Astrocyte of the spinal cord (primary cell): ENCODE measurements at regions not wholly inside any gene's neighbourhood (a gene's known extent, or its start where the extent isn't known, plus 50 kb on each side); places are given as distances from the start of the nearest gene placed in this dataset.

Source experiments
- DNase-seq: peaks from one replicate; pipeline ENCODE4 v3.0.0; 2011; ENCODE audit warnings: low read depth, low spot score
- H3K4me3 ChIP-seq: 2 replicates; pipeline ENCODE4 v1.5.1; 2011; ENCODE audit warnings: low read depth, mild to moderate bottlenecking, low read length, moderate library complexity
- CTCF ChIP-seq: IDR thresholded peaks from 2 replicates; pipeline ENCODE4 v1.5.1; 2012; ENCODE audit warnings: low read depth, mild to moderate bottlenecking, low read length, inconsistent platforms
- in situ Hi-C: cut with HindIII; loops from 2 replicates; pipeline ENCODE4 v1.10.0; 2017; ENCODE audit warnings: low sequenced_read_pairs

DNA sequence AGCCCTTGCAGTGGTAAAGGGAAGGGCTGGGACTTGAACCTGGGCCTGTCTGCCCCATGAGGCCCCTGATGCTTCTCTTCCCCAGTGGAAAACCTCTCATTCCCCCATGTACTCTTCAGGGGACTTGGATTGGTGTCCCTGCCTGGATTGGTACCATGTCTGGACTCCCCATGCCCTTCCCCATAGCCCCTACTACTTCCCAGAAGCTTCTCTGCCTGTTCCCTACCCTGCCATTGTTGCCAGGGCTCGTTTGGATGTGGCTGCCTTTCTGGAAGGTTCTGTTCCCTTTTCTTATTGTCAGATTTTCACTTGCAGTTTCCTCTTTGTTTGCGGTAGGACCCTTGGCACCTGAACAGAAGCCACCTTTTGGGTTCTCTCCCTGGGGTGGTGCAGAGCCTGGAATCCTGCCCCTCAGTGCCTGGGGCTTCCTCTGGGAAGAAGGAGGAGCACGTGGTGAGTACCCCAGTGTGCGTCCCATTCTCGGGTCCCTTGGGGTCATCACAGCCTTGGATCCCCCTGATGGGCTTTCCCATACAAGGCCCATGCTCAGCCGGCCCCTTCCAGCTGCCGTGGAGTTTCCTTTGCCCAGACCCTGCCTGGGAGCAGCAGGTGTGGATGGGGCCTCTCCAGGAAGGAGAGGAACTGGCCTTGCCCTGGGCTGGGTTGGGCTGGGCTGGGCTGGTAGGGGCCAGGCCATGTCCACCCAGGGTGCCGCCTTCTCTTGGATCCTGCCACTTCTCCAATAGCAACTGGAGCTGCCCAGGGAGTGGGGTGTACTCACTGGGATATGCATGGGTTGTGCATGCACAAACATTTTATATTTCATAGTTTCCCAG lies 281.1 kb downstream of the PTPRU start:
- H3K4me3 ChIP-seq: no peak overlapping the region
- no peak for DNase-seq
- in situ Hi-C loops: no loop called here
- no peak for TF ChIP-seq CTCF

DNA sequence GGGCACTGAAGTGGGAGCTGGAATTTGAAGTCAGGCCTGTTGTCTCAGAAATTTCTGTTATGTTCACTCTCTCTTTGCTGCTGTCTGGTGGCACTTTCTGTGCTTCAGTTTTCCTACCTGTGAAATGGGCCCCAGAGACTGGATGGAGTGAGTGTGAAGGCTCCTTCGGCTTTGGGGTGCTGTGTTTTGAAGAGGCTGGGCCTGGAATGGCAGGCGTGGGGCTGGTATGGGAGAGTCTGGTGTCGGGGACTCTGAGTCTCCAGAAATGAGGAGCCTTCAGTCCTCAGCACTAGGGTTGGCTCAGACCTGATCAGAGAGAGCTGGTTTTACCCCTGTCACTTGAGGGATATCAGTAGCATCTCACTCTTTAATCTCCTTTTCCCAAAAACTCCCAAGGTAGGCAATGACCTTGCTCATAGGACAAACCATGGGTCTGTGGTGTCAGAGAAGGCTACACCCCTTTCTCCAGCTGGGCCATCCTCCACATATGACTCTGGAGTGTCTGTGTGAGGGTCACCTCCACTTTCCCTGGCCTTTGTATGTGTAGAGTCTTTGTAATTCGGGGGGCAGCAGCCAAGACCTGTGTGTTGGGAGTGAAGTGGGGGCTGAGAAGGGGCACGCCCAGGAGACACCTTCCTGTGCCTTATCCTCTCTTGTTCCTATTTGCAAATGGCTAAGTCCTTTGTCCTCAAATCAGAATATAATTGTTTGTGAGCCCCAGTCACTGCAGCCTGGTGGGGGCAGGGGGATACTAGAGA lies 279.9 kb downstream of the PTPRU start:
- no peak for TF ChIP-seq CTCF
- H3K4me3 ChIP-seq: no peak overlapping the region
- DNase-seq: no peak
- in situ Hi-C loops: no loop called here

- in situ Hi-C loops: no loop called here
- no peak overlapping the region for H3K4me3 ChIP-seq
- no peak for DNase-seq
- no peak for TF ChIP-seq CTCF
Measured at GRCh38 chr1:29515170-29515955, 279.0 kb downstream of the PTPRU start.

DNA sequence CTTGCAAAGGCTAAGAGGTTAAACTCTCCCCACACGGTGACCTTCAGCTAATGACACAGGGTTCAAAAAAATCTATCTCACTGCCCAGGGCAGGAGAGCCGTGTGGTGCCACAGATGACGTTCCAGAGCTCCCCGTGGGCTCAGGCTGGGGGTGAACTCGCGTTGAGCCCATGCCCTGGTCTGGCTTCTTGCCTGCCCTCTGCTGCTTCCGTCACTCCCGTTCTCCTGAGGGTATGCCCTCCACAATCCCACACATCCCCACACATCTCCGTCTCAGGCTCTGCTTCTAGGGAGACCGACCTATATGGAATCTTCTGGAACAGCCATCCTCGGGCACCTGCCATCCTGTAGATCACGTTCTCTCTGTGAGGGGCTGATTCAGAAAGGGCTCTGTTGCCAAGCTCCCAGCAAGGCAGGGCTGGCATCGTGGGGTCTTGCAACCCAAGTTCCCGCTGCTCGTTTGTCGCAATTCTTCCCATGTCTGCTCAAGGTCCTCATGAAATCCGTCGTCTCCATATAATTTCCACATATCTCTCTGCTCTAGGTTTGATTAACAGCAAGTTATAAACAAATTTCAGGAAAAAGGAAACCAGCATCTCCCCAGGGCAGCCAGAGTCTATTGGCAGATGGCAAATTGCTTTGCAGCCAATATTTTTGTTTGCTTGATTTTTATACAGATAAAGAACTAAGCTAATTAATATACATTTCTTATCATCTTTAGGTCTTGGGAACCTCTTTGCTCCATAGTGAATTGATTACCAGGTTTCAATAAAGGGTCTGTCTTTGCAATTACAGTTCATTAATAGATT lies 278.2 kb downstream of the PTPRU start:
- in situ Hi-C loops: no loop called here
- TF ChIP-seq CTCF: no peak
- H3K4me3 ChIP-seq: no peak overlapping the region
- DNase-seq: no peak

- TF ChIP-seq CTCF: peak; percentile 71
- in situ Hi-C loops: no loop called here
- DNase-seq: peak; percentile 66
- no peak overlapping the region for H3K4me3 ChIP-seq
Measured at GRCh38 chr1:29513357-29513756, 277.0 kb downstream of the PTPRU start.

DNA sequence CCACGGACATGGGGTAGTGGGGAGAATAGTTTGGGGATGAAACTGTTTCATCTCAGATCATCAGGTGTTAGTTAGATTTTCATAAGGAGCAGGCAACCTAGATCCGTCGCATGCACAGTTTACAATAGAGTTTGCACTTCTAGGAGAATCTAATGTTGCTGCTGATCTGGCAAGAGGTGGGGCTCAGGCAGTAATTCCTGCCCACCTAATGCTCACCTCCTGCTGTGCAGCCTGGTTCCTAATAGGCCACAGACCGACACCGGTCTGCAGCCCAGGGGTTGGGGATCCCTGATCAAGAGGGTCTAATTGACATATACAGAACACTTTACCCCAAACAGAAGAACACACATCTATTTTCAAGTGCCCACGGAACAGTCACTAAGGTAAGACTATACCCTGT lies 275.1 kb downstream of the PTPRU start:
- in situ Hi-C loops: no loop called here
- no peak overlapping the region for H3K4me3 ChIP-seq
- no peak for TF ChIP-seq CTCF
- DNase-seq: no peak
